Glomerular visceral epithelial cell (primary cell): ENCODE measurements at regions not wholly inside any gene's neighbourhood (a gene's known extent, or its start where the extent isn't known, plus 50 kb on each side); places are given as distances from the start of the nearest gene placed in this dataset.
"Not testable (repeated sequence)": the region's sequence is repeated elsewhere in the genome, so short reads cannot be mapped to it uniquely, and the experiment has no call there.

Experiments
- DNase-seq: peaks from one replicate; pipeline ENCODE4 v3.0.0-alpha.2; 2016; ENCODE audit errors: extremely low spot score

- not testable (repeated sequence) for DNase-seq
These were observed 2692.0 kb upstream of the TPTE start for GRCh38 chr21:7829411-7829810.

GRCh38 chr21:7837315-7837714 lies 2684.1 kb upstream of the TPTE start:
- not testable (repeated sequence) for DNase-seq

GRCh38 chr21:7853426-7853825 lies 2668.0 kb upstream of the TPTE start:
- not testable (repeated sequence) for DNase-seq

GRCh38 chr21:7853836-7854235 lies 2667.5 kb upstream of the TPTE start:
- DNase-seq = not testable (repeated sequence)
